CD4-positive, alpha-beta memory T cell (primary cell): ENCODE measurements at regions not wholly inside any gene's neighbourhood (a gene's known extent, or its start where the extent isn't known, plus 50 kb on each side); places are given as distances from the start of the nearest gene placed in this dataset.

Experiments used
- CTCF ChIA-PET: fragments of 350-600 bp; sonication (Branson Sonifier 250); formaldehyde crosslinking; loops from one replicate; lab custom pipeline; 2021; ENCODE audit warnings: inconsistent platforms; ENCODE audit not compliant: partially characterized antibody; lab: Charles Lee
- POLR2A ChIA-PET: fragments of 350-600 bp; sonication (Branson Sonifier 250); formaldehyde crosslinking; loops from one replicate; lab custom pipeline; 2021; ENCODE audit not compliant: partially characterized antibody; lab: Charles Lee
- DNase-seq, 5 donors: peaks; one replicate each; pipeline versions ENCODE4 v3.0.0 to v3.0.0-alpha.2; 2020 to 2022; ENCODE audit warnings: mixed read lengths in 1 of 5
- H3K27ac ChIP-seq: one replicate; pipeline ENCODE4 v1.7.0; 2013; ENCODE audit warnings: low read depth, low read length
- H3K27me3 ChIP-seq: 2 replicates; pipeline ENCODE4 v1.7.0; 2013; ENCODE audit warnings: mild to moderate bottlenecking, low read length, moderate library complexity; ENCODE audit not compliant: insufficient read depth
- H3K36me3 ChIP-seq: 2 replicates; pipeline ENCODE4 v1.7.0; 2013; ENCODE audit warnings: mild to moderate bottlenecking, low read length, moderate library complexity; ENCODE audit not compliant: insufficient read depth
- H3K4me1 ChIP-seq: 2 replicates; pipeline ENCODE4 v1.7.0; 2013; ENCODE audit warnings: mild to moderate bottlenecking, low read length, moderate library complexity; ENCODE audit not compliant: insufficient read depth
- H3K4me3 ChIP-seq, 2 donors: one replicate each; pipeline ENCODE4 v1.7.0; 2013; ENCODE audit warnings: low read length in 2 of 2, mild to moderate bottlenecking in 1 of 2
- H3K9me3 ChIP-seq, 2 donors: one replicate each; pipeline ENCODE4 v1.7.0; 2013; ENCODE audit warnings: low read length in 2 of 2, control low read depth in 1 of 2; ENCODE audit not compliant: control insufficient read depth in 1 of 2
- H3K27ac Mint-ChIP-seq, 7 donors: one replicate each; pipeline ENCODE4 v1.8.0; 2020 to 2021; ENCODE audit warnings: mixed read lengths in 7 of 7, mild to moderate bottlenecking in 6 of 7, inconsistent platforms in 3 of 7, moderate library complexity in 3 of 7
- H3K27me3 Mint-ChIP-seq, 2 donors: one replicate each; pipeline ENCODE4 v1.8.0; 2020 to 2021; ENCODE audit warnings: mixed read lengths in 2 of 2
- H3K36me3 Mint-ChIP-seq, 2 donors: one replicate each; pipeline ENCODE4 v1.8.0; 2020 to 2021; ENCODE audit warnings: mixed read lengths in 2 of 2, inconsistent platforms in 1 of 2, mild to moderate bottlenecking in 1 of 2
- H3K4me1 Mint-ChIP-seq, 4 donors: one replicate each; pipeline ENCODE4 v1.8.0; 2020 to 2021; ENCODE audit warnings: mixed read lengths in 4 of 4, mild to moderate bottlenecking in 1 of 4
- H3K4me3 Mint-ChIP-seq, 8 donors: one replicate each; pipeline ENCODE4 v1.8.0; 2020 to 2021; ENCODE audit warnings: mixed read lengths in 8 of 8, mild to moderate bottlenecking in 7 of 8, moderate library complexity in 6 of 8, inconsistent platforms in 3 of 8
- H3K9me3 Mint-ChIP-seq, 8 donors: one replicate each; pipeline ENCODE4 v1.8.0; 2020 to 2021; ENCODE audit warnings: mixed read lengths in 8 of 8, mild to moderate bottlenecking in 5 of 8, inconsistent platforms in 3 of 8, moderate library complexity in 1 of 8
- intact Hi-C: fragments of 100-400 bp; cut with micrococcal nuclease; formaldehyde crosslinking; loops from one replicate; pipeline ENCODE4 v1.15.1; 2023

DNA sequence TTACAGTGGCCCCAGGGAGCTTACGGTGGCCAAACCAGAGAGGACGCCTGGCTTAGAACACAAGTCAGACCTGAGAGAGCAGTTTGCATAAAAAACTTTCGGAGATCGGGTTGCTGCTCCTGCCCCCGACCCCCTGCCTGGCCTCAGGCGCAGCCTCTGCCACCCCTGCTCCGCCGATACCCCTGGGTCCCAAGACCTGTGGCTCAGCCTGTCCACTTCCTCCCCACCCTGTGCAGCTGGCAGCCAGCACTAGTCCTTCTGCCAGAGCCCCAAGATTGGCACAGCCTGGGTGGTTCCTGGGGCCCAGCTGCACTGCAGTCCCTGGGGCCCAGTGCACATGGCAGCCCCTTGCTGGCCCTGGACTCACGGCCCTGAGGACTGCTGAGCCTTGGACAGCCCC is 56.2 kb upstream of the SOX1 start:
- POLR2A ChIA-PET = no interaction called here
- CTCF ChIA-PET = no interaction called here

DNA sequence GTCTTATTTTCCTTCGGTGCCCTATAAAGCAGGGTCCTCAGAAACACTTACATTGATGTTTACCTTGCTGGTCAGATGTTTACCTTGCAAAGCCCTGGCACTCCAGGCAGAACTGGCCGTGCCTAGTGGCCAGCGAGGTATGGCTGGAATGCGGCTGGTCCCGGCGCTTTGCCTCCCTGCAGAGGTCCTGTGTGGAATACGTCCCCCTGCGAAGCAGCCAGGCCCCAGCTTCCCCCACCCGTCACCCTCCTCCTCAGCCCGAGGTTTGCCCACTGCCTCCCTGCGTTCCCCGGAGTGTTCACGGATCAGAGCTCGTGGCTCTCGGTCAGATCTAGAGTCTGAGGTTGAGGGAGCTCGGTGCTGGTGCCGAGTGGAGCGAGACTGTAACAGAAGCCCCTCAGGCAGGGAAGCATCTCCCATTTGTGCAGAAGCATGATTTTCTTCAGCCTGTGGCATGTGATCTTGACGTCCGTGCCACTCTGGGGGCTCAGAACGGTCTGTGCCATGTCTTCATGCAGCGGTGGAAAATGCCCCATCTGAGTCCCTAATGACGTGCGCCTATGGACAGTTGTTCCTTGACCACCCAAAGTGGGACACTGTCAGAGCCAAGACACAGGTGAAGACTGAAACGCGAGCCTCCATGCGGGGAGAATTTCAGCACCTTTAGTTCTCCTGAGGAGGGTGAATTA is 54.8 kb upstream of the SOX1 start:
- H3K4me1 Mint-ChIP-seq = no peaks in the 10 kb centered on the region

More for the DNA sequence above, 56.2 kb upstream of the SOX1 start:
- H3K27me3 ChIP-seq = no peaks in the 10 kb centered on the region
- Mint-ChIP-seq H3K4me3 (no peak overlapping the region), H3K36me3 (no peaks in the 10 kb centered on the region), H3K4me1 (no peaks in the 10 kb centered on the region), H3K9me3 (peaks cover 0 to 13% (median 3%) of the 10 kb centered on the region in 8 donors), H3K27me3 (no peaks in the 10 kb centered on the region), H3K27ac (no peak overlapping the region)
- no peaks in the 10 kb centered on the region for H3K4me1 ChIP-seq
- no peak overlapping the region for H3K4me3 ChIP-seq
- intact Hi-C loops = no loop called here
- H3K9me3 ChIP-seq = no peaks in the 10 kb centered on the region
- H3K36me3 ChIP-seq = no peaks in the 10 kb centered on the region
- H3K27ac ChIP-seq = no peak overlapping the region
- no peak for DNase-seq

DNA sequence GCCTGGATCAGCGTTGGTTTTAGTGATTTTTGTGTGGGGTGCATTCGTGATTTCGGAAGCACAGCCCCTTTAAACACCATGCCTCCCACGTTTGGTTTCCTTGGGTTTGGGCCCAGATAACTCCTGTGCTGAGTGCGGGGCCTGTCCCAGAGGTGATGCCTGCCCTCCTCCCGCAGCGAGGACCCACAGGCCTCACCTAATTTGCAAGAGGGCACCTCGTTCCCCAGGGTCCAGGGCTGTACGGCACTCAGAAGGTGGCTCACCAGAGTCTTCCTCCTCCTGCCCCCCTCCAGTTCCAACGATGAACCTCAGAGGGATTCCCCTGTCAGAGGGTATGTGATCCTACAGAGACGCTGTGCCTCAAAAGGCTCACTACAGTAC is 54.3 kb upstream of the SOX1 start:
- Mint-ChIP-seq H3K36me3 (no peaks in the 10 kb centered on the region), H3K27ac (no peak overlapping the region), H3K9me3 (peaks cover 0 to 9% (median 1%) of the 10 kb centered on the region in 8 donors), H3K4me3 (no peak overlapping the region), H3K4me1 (no peaks in the 10 kb centered on the region), H3K27me3 (no peaks in the 10 kb centered on the region)
- H3K27ac ChIP-seq = no peak overlapping the region
- H3K27me3 ChIP-seq = no peaks in the 10 kb centered on the region
- H3K36me3 ChIP-seq = no peaks in the 10 kb centered on the region
- no peak for DNase-seq
- ChIA-PET CTCF (no interaction called here), POLR2A (no interaction called here)
- no peaks in the 10 kb centered on the region for H3K9me3 ChIP-seq
- H3K4me3 ChIP-seq = no peak overlapping the region
- intact Hi-C loops = no loop called here
- H3K4me1 ChIP-seq = no peaks in the 10 kb centered on the region

More for the DNA sequence above, 54.8 kb upstream of the SOX1 start:
- ChIA-PET POLR2A (no interaction called here), CTCF (no interaction called here)
- H3K27me3 Mint-ChIP-seq = no peaks in the 10 kb centered on the region
- no peaks in the 10 kb centered on the region for H3K4me1 ChIP-seq
- no peaks in the 10 kb centered on the region for H3K27me3 ChIP-seq
- no peaks in the 10 kb centered on the region for H3K36me3 ChIP-seq
- H3K4me3 Mint-ChIP-seq = no peak overlapping the region
- H3K9me3 ChIP-seq = no peaks in the 10 kb centered on the region
- H3K4me3 ChIP-seq = no peak overlapping the region
- no peak overlapping the region for H3K27ac ChIP-seq
- intact Hi-C loops = no loop called here
- H3K9me3 Mint-ChIP-seq = peaks cover 0 to 9% (median 1%) of the 10 kb centered on the region in 8 donors
- H3K36me3 Mint-ChIP-seq = no peaks in the 10 kb centered on the region
- H3K27ac Mint-ChIP-seq = no peak overlapping the region
- no peak for DNase-seq

DNA sequence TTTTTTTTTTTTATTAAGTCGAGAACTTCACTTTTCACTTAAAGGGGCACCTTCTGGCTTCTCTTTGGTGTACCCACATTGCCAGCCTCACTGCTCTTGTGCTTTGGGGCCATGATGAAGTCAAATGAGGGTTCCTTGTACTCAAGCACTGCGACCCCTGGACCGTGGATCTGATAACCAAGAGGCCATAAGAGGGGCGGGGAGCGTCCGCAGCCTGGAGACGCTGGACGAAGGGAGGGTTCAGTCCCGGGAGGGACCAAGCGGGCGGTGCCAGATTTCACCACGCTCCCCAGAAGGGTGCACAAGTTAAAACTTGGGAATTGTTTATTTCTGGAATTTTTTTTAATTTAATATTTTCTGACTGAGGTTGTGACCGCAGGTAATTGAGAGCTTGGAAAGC is 53.3 kb upstream of the SOX1 start:
- intact Hi-C loops = no loop called here
- H3K4me3 Mint-ChIP-seq = no peak overlapping the region

DNA sequence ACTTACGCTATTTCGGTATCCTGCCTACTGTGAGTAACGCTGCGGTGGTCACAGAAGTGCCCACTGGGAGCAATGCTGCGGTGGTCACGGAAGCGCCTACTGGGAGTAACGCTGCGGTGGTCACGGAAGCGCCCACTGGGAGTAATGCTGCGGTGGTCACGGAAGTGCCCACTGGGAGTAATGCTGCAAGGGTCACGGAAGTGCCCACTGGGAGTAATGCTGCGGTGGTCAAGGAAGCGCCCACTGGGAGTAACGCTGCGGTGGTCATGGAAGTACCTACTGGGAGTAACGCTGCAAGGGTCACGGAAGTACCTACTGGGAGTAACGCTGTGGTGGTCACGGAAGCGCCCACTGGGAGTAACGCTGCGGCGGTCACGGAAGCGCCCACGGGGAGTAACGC is 52.1 kb upstream of the SOX1 start:
- Histone ChIP-seq H3K36me3 (no peaks in the 10 kb centered on the region), H3K27ac (no peak overlapping the region), H3K4me1 (no peaks in the 10 kb centered on the region), H3K4me3 (no peak overlapping the region), H3K9me3 (no peaks in the 10 kb centered on the region), H3K27me3 (no peaks in the 10 kb centered on the region)
- no peaks in the 10 kb centered on the region for H3K36me3 Mint-ChIP-seq
- intact Hi-C loops = no loop called here
- H3K4me3 Mint-ChIP-seq = no peak overlapping the region
- H3K4me1 Mint-ChIP-seq = no peaks in the 10 kb centered on the region
- H3K27ac Mint-ChIP-seq = no peak overlapping the region
- ChIA-PET POLR2A (no interaction called here), CTCF (no interaction called here)
- H3K9me3 Mint-ChIP-seq = peaks cover 0 to 7% (median under 1%) of the 10 kb centered on the region in 8 donors
- no peak for DNase-seq
- no peaks in the 10 kb centered on the region for H3K27me3 Mint-ChIP-seq

More for the DNA sequence above, 53.3 kb upstream of the SOX1 start:
- ChIA-PET POLR2A (no interaction called here), CTCF (no interaction called here)
- Mint-ChIP-seq H3K4me1 (no peaks in the 10 kb centered on the region), H3K27me3 (no peaks in the 10 kb centered on the region), H3K36me3 (no peaks in the 10 kb centered on the region), H3K9me3 (peaks cover 0 to 9% (median 1%) of the 10 kb centered on the region in 8 donors), H3K27ac (no peak overlapping the region)
- no peak for DNase-seq
- H3K36me3 ChIP-seq = no peaks in the 10 kb centered on the region
- no peak overlapping the region for H3K4me3 ChIP-seq
- no peak overlapping the region for H3K27ac ChIP-seq
- no peaks in the 10 kb centered on the region for H3K4me1 ChIP-seq
- no peaks in the 10 kb centered on the region for H3K9me3 ChIP-seq
- no peaks in the 10 kb centered on the region for H3K27me3 ChIP-seq
